Suprapubic skin (tissue), 4 donors: ENCODE measurements at regions not wholly inside any gene's neighbourhood (a gene's known extent, or its start where the extent isn't known, plus 50 kb on each side); places are given as distances from the start of the nearest gene placed in this dataset.

Source experiments
- DNase-seq, 2 donors: peaks; one replicate each; pipeline ENCODE4 v3.0.0-alpha.2; 2019; ENCODE audit warnings: low spot score in 2 of 2
- H3K27ac ChIP-seq: fragments of 200-600 bp; sonication (generic); one replicate; pipeline ENCODE4 v1.5.1; 2019
- H3K27me3 ChIP-seq: fragments of 200-600 bp; sonication (generic); one replicate; pipeline ENCODE4 v1.5.1; 2019
- H3K36me3 ChIP-seq: fragments of 200-600 bp; sonication (generic); one replicate; pipeline ENCODE4 v1.5.1; 2019
- H3K4me1 ChIP-seq: fragments of 200-600 bp; sonication (generic); one replicate; pipeline ENCODE4 v1.5.1; 2019
- H3K4me3 ChIP-seq: fragments of 200-600 bp; sonication (generic); one replicate; pipeline ENCODE4 v1.5.1; 2019; ENCODE audit warnings: mild to moderate bottlenecking
- H3K9me3 ChIP-seq: fragments of 200-600 bp; sonication (generic); one replicate; pipeline ENCODE4 v1.5.1; 2019
- CTCF ChIP-seq, 2 donors: fragments of 200-600 bp in 1 of 2; fragments of 450-650 bp in 1 of 2; sonication (generic) in 1 of 2; IDR thresholded peaks; one replicate each; pipeline ENCODE4 v1.5.1; 2016 to 2019; ENCODE audit warnings: antibody characterized with exemption in 2 of 2, mild to moderate bottlenecking in 1 of 2, moderate library complexity in 1 of 2
- EP300 ChIP-seq: sonication (generic); formaldehyde crosslinking; IDR thresholded peaks from one replicate; pipeline ENCODE4 v1.6.1; 2017; ENCODE audit warnings: antibody characterized with exemption
- POLR2A ChIP-seq, 2 donors: fragments of 450-650 bp; IDR thresholded peaks; one replicate each; pipeline ENCODE4 v1.6.1; 2017; ENCODE audit warnings: antibody characterized with exemption in 2 of 2, mild to moderate bottlenecking in 2 of 2, moderate library complexity in 2 of 2
- POLR2AphosphoS5 ChIP-seq, 3 donors: sonication (generic); formaldehyde crosslinking; IDR thresholded peaks; one replicate each; pipeline ENCODE4 v1.6.1; 2017; ENCODE audit warnings: antibody characterized with exemption in 3 of 3
- WGBS: methylation state at CpG from one replicate; pipeline ENCODE4 v1.1.5; 2018; 5-methylcytosine and 5-hydroxymethylcytosine counted together

- WGBS: 36% methylated on average over 1 of the region's 1 CpG
- TF ChIP-seq POLR2AphosphoS5 (IDR thresholded peaks at IDR 0.05) (no peak), POLR2A (IDR thresholded peaks at IDR 0.05) (no peak), EP300 (no peak)
- no peak for DNase-seq
- Histone ChIP-seq H3K27ac (no peak overlapping the region), H3K9me3 (no peaks in the 10 kb centered on the region), H3K4me3 (no peak overlapping the region), H3K4me1 (no peaks in the 10 kb centered on the region), H3K36me3 (no peaks in the 10 kb centered on the region), H3K27me3 (no peaks in the 10 kb centered on the region)
Measured at GRCh38 chr10:55227967-55228366, 426.9 kb upstream of the PCDH15 start.

- Histone ChIP-seq H3K4me3 (no peak overlapping the region), H3K27ac (no peak overlapping the region), H3K4me1 (no peaks in the 10 kb centered on the region), H3K36me3 (no peaks in the 10 kb centered on the region), H3K27me3 (no peaks in the 10 kb centered on the region), H3K9me3 (no peaks in the 10 kb centered on the region)
- 87% methylated on average over 5 of the region's 5 CpGs for WGBS
- DNase-seq: no peak
- TF ChIP-seq POLR2A (IDR thresholded peaks at IDR 0.05) (no peak), POLR2AphosphoS5 (IDR thresholded peaks at IDR 0.05) (no peak), EP300 (no peak), CTCF (IDR thresholded peaks at IDR 0.05) (no peak)
Measured at GRCh38 chr10:55224007-55224781, 423.2 kb upstream of the PCDH15 start.

GRCh38 chr10:55223352-55223751 is 422.3 kb upstream of the PCDH15 start:
- Histone ChIP-seq H3K27ac (no peak overlapping the region), H3K4me1 (no peaks in the 10 kb centered on the region), H3K4me3 (no peak overlapping the region), H3K36me3 (no peaks in the 10 kb centered on the region), H3K9me3 (no peaks in the 10 kb centered on the region), H3K27me3 (no peaks in the 10 kb centered on the region)
- DNase-seq: no peak
- 81% methylated on average over 2 of the region's 2 CpGs for WGBS
- TF ChIP-seq EP300: no peak
- TF ChIP-seq CTCF (IDR thresholded peaks at IDR 0.05): no peak
- no peak for TF ChIP-seq POLR2AphosphoS5 (IDR thresholded peaks at IDR 0.05)
- no peak for TF ChIP-seq POLR2A (IDR thresholded peaks at IDR 0.05)

GRCh38 chr10:55220975-55221374 is 419.9 kb upstream of the PCDH15 start:
- Histone ChIP-seq H3K4me1 (no peaks in the 10 kb centered on the region), H3K27ac (no peak overlapping the region), H3K36me3 (no peaks in the 10 kb centered on the region), H3K27me3 (no peaks in the 10 kb centered on the region), H3K9me3 (no peaks in the 10 kb centered on the region), H3K4me3 (no peak overlapping the region)
- DNase-seq: no peak
- TF ChIP-seq POLR2AphosphoS5 (IDR thresholded peaks at IDR 0.05) (no peak), CTCF (IDR thresholded peaks at IDR 0.05) (no peak), POLR2A (IDR thresholded peaks at IDR 0.05) (no peak), EP300 (no peak)

- Histone ChIP-seq H3K4me1 (no peaks in the 10 kb centered on the region), H3K27me3 (no peaks in the 10 kb centered on the region), H3K27ac (no peak overlapping the region), H3K4me3 (no peak overlapping the region), H3K9me3 (no peaks in the 10 kb centered on the region), H3K36me3 (no peaks in the 10 kb centered on the region)
- DNase-seq: no peak
- TF ChIP-seq EP300: no peak
- no peak for TF ChIP-seq POLR2AphosphoS5 (IDR thresholded peaks at IDR 0.05)
- no peak for TF ChIP-seq POLR2A (IDR thresholded peaks at IDR 0.05)
- 82% methylated on average over 1 of the region's 1 CpG for WGBS
Measured at GRCh38 chr10:55215699-55216098, 414.7 kb upstream of the PCDH15 start.

GRCh38 chr10:55214608-55215007 is 413.6 kb upstream of the PCDH15 start:
- Histone ChIP-seq H3K9me3 (no peaks in the 10 kb centered on the region), H3K4me1 (no peaks in the 10 kb centered on the region), H3K27ac (no peak overlapping the region), H3K4me3 (no peak overlapping the region), H3K36me3 (no peaks in the 10 kb centered on the region), H3K27me3 (no peaks in the 10 kb centered on the region)
- TF ChIP-seq POLR2A (IDR thresholded peaks at IDR 0.05) (no peak), CTCF (IDR thresholded peaks at IDR 0.05) (no peak), POLR2AphosphoS5 (IDR thresholded peaks at IDR 0.05) (no peak), EP300 (no peak)
- DNase-seq: no peak
- WGBS: 81% methylated on average over 1 of the region's 1 CpG
